ENCODE measurements at regions not wholly inside any gene's neighbourhood (a gene's known extent, or its start where the extent isn't known, plus 50 kb on each side); places are given as distances from the start of the nearest gene placed in this dataset.

- TF ChIP-seq CTCF (IDR thresholded peaks at IDR 0.05; ENCODE audit: extremely low read depth, missing control alignments) = no peak
Observed at GRCh38 chr3:86673991-86674390, 317.0 kb downstream of the VGLL3 start.

GRCh38 chr3:86661817-86662216, 329.1 kb downstream of the VGLL3 start:
- no peak for TF ChIP-seq CTCF (IDR thresholded peaks at IDR 0.05; ENCODE audit: extremely low read depth, missing control alignments)
- DNase-seq (ENCODE audit: low spot score) = no peak

More at GRCh38 chr3:86673991-86674390, 317.0 kb downstream of the VGLL3 start:
- DNase-seq (ENCODE audit: low spot score) = no peak

GRCh38 chr3:86658876-86659275, 332.1 kb downstream of the VGLL3 start:
- no peak for TF ChIP-seq CTCF (IDR thresholded peaks at IDR 0.05; ENCODE audit: extremely low read depth, missing control alignments)
- DNase-seq (ENCODE audit: low spot score) = no peak

GRCh38 chr3:86654806-86655460, 336.0 kb downstream of the VGLL3 start:
- TF ChIP-seq CTCF (IDR thresholded peaks at IDR 0.05; ENCODE audit: extremely low read depth, missing control alignments) = no peak
- no peak for DNase-seq (ENCODE audit: low spot score)

- no peak for DNase-seq (ENCODE audit: low spot score)
- TF ChIP-seq CTCF (IDR thresholded peaks at IDR 0.05; ENCODE audit: extremely low read depth, missing control alignments) = no peak
Observed at GRCh38 chr3:86653661-86654205, 337.2 kb downstream of the VGLL3 start.

- TF ChIP-seq CTCF (IDR thresholded peaks at IDR 0.05; ENCODE audit: extremely low read depth, missing control alignments) = no peak
- no peak for DNase-seq (ENCODE audit: low spot score)
Observed at GRCh38 chr3:86648087-86648486, 342.9 kb downstream of the VGLL3 start.

GRCh38 chr3:86645756-86646155, 345.2 kb downstream of the VGLL3 start:
- no peak for TF ChIP-seq CTCF (IDR thresholded peaks at IDR 0.05; ENCODE audit: extremely low read depth, missing control alignments)
- DNase-seq (ENCODE audit: low spot score) = no peak
